ENCODE measurements at regions not wholly inside any gene's neighbourhood (a gene's known extent, or its start where the extent isn't known, plus 50 kb on each side); places are given as distances from the start of the nearest gene placed in this dataset.

DNA sequence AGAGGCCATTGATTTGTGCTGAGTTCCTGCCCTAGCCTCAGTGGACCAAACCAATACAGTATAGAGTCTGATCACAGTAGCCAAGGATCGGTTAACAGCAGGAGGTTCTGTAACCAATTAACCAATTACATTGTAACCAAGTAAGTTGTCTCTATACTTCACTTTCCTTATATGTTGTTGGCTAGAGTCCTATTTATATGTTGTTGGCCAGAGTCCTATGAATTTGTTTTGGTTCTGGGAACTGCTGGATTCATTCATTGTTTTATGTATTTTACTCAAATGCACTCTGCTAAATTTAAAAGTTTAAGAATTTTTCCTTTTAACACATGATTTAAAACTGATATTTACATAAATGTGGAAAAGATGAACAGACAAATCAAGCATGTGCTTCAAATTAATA is 597.4 kb upstream of the HS3ST5 start:
- Histone ChIP-seq H3F3A (replicated peaks; ENCODE audit: low read depth) (no peaks in the 10 kb centered on the region), H4K20me1 (replicated peaks; ENCODE audit: insufficient read depth) (no peaks in the 10 kb centered on the region)
- DNase-seq (ENCODE audit: low spot score), result no peak

More for the DNA sequence above, 597.4 kb upstream of the HS3ST5 start:
- H3K9me2 ChIP-seq (ENCODE audit: insufficient read depth), result no peaks in the 10 kb centered on the region
- H3K4me2 ChIP-seq, result no peak overlapping the region
- H3K79me2 ChIP-seq (replicated peaks; ENCODE audit: insufficient read depth), result no peaks in the 10 kb centered on the region
- H3K4me3 ChIP-seq, result no peak overlapping the region
- H3K36me3 Mint-ChIP-seq (ENCODE audit: low read depth), result peaks cover 2% of the 10 kb centered on the region; the same call in 2 of the 3 replicates
- no peaks in the 10 kb centered on the region for H3K27me3 ChIP-seq (ENCODE audit: insufficient read depth)
- no peaks in the 10 kb centered on the region for H3K27me3 Mint-ChIP-seq (ENCODE audit: insufficient read depth, low read depth, poor library complexity)
- TF ChIP-seq, protein P1, sequence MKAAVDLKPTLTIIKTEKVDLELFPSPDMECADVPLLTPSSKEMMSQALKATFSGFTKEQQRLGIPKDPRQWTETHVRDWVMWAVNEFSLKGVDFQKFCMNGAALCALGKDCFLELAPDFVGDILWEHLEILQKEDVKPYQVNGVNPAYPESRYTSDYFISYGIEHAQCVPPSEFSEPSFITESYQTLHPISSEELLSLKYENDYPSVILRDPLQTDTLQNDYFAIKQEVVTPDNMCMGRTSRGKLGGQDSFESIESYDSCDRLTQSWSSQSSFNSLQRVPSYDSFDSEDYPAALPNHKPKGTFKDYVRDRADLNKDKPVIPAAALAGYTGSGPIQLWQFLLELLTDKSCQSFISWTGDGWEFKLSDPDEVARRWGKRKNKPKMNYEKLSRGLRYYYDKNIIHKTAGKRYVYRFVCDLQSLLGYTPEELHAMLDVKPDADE (IDR thresholded peaks at IDR 0.05), result no peak
- no peak for TF ChIP-seq JUNB (IDR thresholded peaks at IDR 0.05; ENCODE audit: unreplicated experiment)
- TF ChIP-seq CREB1 (CRISPR knock-in tag; IDR thresholded peaks at IDR 0.05; ENCODE audit: low read depth), result no peak
- no peak for TF ChIP-seq EZH2 (IDR thresholded peaks at IDR 0.05; ENCODE audit: low read depth, unreplicated experiment)
- TF ChIP-seq ZNF114 (CRISPR knock-in tag; IDR thresholded peaks at IDR 0.05), result no peak
- no peak for TF ChIP-seq POLR2AphosphoS5 (IDR thresholded peaks at IDR 0.05; ENCODE audit: low read depth)
- no peak for TF ChIP-seq CTCF (conservative IDR thresholded peaks at IDR 0.05; ENCODE audit: low read depth in 2 of 2)
- no peak for TF ChIP-seq ZNF462 (CRISPR knock-in tag; IDR thresholded peaks at IDR 0.05)
- no peak for TF ChIP-seq ZNF331 (CRISPR knock-in tag; IDR thresholded peaks at IDR 0.05; ENCODE audit: low read depth)
- no peak for TF ChIP-seq EZH2phosphoT487 (IDR thresholded peaks at IDR 0.05; ENCODE audit: unreplicated experiment)
- no peak for TF ChIP-seq REST (IDR thresholded peaks at IDR 0.05; ENCODE audit: unreplicated experiment)
- TF ChIP-seq STAT1 (IDR thresholded peaks at IDR 0.05; ENCODE audit: unreplicated experiment), result no peak
- no peak for TF ChIP-seq NANOG (IDR thresholded peaks at IDR 0.05; ENCODE audit: borderline replicate concordance)
- no peak overlapping the region for H2AFZ ChIP-seq
- H3K4me1 ChIP-seq (ENCODE audit: insufficient read depth), result peaks cover 6% of the 10 kb centered on the region
- no peak overlapping the region for H3K27ac Mint-ChIP-seq
- H3K27ac ChIP-seq (ENCODE audit: low read depth), result no peak overlapping the region
- peaks cover 12% of the 10 kb centered on the region; the same call in 2 of the 3 replicates for H3K4me1 Mint-ChIP-seq
- no peaks in the 10 kb centered on the region for H3K36me3 ChIP-seq (ENCODE audit: insufficient read depth)
- no peak overlapping the region for H3K4me3 Mint-ChIP-seq
- H3K9me3 Mint-ChIP-seq, result peaks cover 6% of the 10 kb centered on the region; the same call in 2 of the 3 replicates
- no peak for ATAC-seq

Measured in GM23338 (cell line).